GM18502 (cell line): ENCODE measurements at regions not wholly inside any gene's neighbourhood (a gene's known extent, or its start where the extent isn't known, plus 50 kb on each side); places are given as distances from the start of the nearest gene placed in this dataset.

ENCODE experiments used
- ATAC-seq: cut with Tn5 transposase; IDR thresholded peaks from one replicate; pipeline ENCODE4 v1.9.1; 2021; ENCODE audit warnings: mild to moderate bottlenecking; ENCODE audit not compliant: unreplicated experiment, poor library complexity

GRCh38 chr16:48860341-48860740 is 250.4 kb upstream of the N4BP1 start:
- no peak for ATAC-seq

GRCh38 chr16:48852951-48853350 is 243.0 kb upstream of the N4BP1 start:
- no peak for ATAC-seq

DNA sequence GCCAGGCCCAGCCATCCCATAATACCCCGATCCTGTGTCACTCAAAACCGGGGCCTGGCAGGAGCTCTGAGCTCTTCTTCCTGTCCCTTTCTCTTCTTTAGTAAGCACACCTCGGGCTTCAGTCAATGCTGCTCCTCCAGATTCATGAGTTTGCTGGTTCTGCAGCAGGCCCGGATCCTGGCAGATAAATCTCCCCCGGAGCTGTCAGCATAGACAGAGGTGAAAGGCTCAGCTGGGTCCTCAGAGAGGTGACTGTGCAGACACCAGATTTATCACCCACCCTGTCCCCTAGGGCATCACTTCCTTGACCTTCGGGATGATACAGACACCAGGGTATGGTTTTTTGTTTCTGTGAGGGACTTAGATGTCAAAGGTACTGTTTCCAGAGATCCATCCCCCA is 242.5 kb upstream of the N4BP1 start:
- no peak for ATAC-seq

- no peak for ATAC-seq
These were observed 240.3 kb upstream of the N4BP1 start for GRCh38 chr16:48850097-48850770.

- no peak for ATAC-seq
These were observed 236.3 kb upstream of the N4BP1 start for GRCh38 chr16:48846277-48846676.

- no peak for ATAC-seq
These were observed 235.3 kb upstream of the N4BP1 start for GRCh38 chr16:48845261-48845660.

GRCh38 chr16:48838349-48838748 is 228.4 kb upstream of the N4BP1 start:
- no peak for ATAC-seq

DNA sequence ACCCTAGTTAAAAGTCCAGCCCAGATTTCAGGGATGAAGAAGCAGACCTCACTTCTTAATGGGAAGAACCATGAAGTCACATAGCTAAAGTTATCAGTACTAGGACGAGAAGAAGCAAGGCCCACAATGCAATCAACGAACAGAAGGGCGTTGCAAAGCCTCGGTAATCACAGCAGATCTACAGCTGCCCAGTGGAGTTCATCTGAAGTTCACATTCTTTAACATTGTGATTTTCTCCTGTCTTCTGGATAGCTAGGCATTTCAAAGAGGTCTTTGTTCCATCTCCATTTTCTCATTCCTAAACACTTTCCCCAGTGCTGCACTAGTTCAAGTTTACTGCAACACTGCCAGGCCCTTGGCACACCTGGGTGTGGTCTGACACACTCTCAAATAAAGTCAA is 226.7 kb upstream of the N4BP1 start:
- ATAC-seq, result no peak

DNA sequence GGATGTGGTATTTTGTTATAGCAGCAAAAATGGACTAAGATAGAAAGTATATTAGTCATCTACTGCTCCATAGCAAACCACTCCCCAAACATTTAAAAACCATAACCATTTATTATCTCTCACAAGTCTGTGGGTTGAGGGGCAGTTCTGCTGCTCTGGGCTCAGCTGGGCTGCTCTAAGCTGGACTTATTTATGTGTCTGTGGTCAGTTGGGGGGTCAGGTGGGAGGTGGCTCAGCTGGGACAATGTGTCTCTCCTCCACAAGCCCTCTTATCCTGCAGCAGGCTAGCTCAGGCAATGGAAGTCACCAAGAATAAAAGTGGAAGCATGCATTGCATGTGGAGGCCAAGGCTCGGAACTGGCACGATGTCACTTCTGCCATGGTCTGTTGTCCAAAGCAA is 226.1 kb upstream of the N4BP1 start:
- no peak for ATAC-seq

GRCh38 chr16:48834576-48834975 is 224.6 kb upstream of the N4BP1 start:
- ATAC-seq, result no peak

- ATAC-seq, result no peak
These were observed 223.5 kb upstream of the N4BP1 start for GRCh38 chr16:48833461-48833860.

GRCh38 chr16:48831076-48831722 is 221.2 kb upstream of the N4BP1 start:
- no peak for ATAC-seq

- ATAC-seq, result no peak
These were observed 219.6 kb upstream of the N4BP1 start for GRCh38 chr16:48829336-48830310.

- ATAC-seq, result no peak
These were observed 214.3 kb upstream of the N4BP1 start for GRCh38 chr16:48824271-48824670.

DNA sequence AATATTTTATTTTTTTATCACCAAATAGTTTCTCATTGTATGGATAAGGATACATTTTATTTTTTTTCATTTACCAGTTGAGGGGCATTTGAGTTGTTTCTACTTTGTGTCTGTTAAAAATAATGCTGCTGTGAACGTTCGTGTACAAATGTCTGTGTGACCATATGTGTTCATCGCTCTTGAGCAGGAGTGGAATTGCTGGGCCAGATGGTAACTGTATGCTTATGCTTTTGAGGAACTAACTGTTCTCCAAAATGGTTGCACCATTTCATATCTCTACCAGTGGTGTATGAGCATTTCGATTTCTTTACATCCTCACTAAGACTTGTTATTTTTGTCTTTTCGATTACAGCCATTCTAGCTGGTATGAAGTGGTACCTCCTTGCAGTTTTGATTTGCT is 212.5 kb upstream of the N4BP1 start:
- no peak for ATAC-seq

DNA sequence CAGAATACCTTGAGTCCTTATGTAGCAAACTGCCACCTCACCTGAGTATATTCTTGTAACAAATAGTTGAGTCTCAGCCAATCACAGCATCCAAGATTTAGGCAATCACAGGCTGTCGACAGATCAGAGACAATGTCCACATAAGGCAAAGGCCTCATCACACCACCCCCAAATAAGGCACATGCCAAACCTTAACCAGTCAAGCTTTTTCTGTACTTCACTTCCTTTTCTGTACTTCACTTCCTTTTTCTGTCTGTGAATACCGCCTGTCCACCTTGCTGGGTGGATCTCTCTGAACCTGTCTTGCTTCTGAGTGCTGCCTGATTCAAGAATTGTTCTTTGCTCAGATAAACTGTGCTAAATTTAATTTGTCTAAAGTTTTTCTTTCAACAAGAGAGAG is 210.4 kb upstream of the N4BP1 start:
- ATAC-seq, result no peak

GRCh38 chr16:48818257-48818656 is 208.3 kb upstream of the N4BP1 start:
- ATAC-seq, result no peak

DNA sequence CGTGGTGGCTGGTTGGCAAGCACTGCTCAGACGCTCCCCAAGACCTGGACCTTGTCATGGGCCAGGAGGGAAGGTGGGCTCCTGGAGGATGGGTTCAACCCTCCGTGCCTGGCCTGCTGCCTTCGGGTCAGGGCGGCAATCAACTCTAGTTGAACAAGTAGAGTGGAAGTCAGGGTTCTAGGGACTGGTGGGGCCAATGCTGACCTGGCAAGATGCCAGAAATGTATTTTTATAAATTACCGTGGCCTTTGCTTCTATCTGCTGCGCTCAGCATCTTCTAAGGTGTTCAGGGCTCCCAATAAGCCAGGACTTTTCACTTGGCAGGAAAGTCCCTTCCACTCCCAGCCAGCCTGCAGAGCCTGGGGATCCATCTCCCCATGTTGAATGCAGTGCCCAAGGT is 207.1 kb upstream of the N4BP1 start:
- ATAC-seq, result no peak

DNA sequence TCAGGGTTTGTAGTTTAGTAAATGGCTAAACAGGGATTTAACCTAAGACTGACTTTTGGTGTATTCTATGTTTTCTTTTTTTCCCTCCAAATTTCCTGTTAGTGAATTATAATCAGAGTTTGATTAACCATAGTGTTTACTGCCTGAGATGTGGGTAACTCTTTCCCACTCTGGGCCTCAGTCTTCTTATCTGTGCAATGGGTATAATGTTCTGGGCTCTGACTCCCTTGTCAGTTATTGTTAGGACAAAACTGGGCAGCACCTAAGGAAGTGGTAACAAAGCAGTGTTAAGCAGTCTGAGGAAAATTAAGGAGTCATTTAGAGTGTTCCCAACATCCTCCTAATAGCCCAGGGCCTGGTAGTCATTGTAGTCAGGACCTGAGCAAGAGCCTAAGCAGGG is 206.4 kb upstream of the N4BP1 start:
- ATAC-seq, result no peak

GRCh38 chr16:48814994-48815393 is 205.0 kb upstream of the N4BP1 start:
- no peak for ATAC-seq

DNA sequence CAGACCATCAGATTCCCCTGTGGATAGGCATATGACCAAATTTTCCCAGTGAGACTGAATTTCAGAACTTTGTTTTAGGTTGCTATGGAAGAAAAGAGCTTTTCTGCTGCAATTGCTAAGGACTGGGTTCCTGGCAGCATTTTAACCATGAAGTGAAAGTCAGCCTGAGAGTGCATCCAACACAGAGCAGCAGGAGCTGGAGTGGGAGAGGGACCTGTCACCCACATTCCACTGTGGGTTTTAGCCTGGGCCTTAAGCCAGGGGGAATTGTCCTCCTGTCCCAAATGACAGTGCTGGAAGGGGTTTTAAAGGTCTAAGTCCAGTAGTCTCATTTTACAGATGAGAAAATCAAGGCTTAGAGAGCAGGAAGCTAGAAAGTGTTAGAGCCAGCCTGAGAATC is 203.5 kb upstream of the N4BP1 start:
- no peak for ATAC-seq
